ENCODE measurements at regions not wholly inside any gene's neighbourhood (a gene's known extent, or its start where the extent isn't known, plus 50 kb on each side); places are given as distances from the start of the nearest gene placed in this dataset.

DNA sequence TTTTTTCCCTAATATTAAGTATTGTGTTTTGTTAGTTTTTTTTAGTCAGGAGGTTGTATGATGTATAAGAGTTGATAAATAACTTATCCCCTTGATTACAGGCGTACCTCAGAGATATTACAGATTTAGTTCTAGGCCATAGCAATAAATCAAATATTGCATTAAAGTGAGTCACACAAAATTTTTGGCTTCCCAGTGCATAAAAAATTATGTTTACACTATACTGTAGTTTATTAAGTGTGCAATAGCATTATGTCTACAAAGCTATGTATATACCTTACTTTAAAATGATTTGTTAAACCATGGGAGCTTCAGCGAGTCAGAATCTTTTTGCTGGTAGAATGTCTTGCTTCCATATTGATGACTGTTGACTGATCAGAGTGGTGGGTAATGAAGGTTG lies 1180.6 kb upstream of the CDH18 start:
- no peak for DNase-seq (ENCODE audit: low read depth)

DNA sequence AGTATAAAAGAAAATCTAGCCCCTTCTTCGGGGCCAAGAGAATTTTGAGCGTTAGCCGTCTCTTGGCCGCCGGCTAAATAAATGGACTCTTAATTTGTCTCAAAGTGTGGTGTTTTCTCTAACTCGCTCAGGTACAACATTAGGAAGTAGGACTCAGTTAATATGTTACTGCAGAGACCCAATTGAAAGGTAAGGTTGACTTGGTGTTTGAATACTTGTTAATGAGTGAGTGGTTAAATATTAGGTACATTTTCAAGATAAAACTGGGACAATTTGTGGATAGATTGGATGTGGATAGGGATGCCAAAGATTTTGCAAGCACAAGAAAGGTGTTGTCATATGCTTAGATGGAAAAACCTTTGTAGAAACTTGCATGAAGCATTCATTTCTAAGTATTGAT lies 1177.3 kb upstream of the CDH18 start:
- DNase-seq (ENCODE audit: low read depth) = no peak

DNA sequence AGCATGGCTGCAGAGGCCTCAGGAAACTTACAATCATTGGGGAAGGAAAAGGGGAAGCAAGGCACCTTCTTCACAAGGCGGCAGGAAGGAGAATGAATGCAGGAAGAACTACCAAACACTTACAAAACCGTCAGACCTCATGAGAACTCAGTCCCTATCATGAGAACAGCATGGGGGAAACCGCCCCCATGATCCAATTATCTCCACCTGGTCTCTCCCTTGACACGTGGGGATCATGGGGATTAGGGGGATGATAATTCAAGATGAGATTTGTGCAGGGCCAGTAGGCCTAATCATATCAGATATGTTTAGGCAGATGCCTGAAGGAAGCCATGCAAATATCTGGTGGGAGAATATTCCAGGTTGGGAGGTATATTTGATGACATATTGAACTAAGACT lies 1176.4 kb upstream of the CDH18 start:
- DNase-seq (ENCODE audit: low read depth) = no peak

DNA sequence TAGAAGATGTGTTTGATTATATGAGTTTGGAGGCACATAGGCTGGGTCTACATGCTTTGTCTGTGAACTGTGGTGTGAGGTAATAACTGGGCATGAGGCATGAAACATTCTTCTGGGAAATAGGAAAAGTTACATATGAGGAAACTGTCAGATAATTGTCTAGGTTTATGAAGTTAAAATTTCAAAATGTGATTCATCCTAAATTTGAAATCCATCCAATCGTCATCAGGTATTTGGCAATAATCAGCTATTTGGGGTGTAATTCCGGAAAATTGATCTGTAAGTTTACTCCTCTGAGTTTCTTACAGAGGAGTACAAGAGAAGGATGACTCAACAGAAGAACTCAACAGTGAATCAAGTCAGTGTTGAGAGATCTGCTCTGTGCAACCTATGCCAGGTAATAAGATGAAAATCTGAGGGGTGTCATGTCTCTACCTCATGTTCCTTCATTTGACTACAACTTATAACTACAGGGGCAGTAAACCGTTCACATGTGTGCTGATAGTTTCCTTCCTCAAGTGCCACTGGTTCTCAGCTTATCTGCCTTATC lies 1171.6 kb upstream of the CDH18 start:
- peak; percentile 39 for DNase-seq (ENCODE audit: low read depth)

DNA sequence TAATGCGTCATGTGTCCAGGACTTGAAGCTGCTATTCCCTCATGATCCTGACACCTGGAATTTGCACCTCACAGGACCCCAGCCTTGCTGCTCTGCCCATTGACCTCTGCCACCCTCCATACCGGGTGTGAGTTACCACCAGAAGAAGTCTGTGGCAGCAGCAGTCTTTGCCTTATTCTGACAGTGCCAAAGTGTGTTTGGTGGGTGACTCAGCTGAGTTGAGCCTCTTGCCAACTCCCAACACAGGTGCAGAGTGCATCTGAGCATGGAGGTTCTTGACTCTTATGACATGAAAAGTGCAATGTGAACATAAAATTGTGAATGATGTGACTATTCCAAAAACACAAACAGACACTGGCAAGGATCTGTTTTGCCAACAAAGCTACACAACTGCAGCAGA lies 1166.5 kb upstream of the CDH18 start:
- peak; percentile 20 for DNase-seq (ENCODE audit: low read depth)

DNA sequence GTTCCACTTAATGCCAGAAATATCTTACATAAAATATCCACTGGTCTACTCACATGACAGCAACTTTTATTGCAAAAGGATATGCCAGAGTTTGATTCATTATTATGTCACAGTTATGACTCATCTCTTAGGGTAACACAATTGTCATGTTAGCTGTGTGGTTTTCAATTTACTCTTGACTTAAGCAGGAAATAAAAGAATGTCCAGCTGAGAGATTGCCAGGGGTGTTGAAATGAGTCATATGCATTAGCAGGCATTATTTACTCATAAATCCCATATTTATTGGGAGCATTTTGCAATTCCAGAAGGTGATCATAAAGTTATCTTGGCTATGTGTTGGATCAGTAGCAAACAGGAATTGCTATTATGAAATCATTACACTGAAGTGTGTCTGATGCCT lies 1164.6 kb upstream of the CDH18 start:
- DNase-seq (ENCODE audit: low read depth) = peak; percentile 96

DNA sequence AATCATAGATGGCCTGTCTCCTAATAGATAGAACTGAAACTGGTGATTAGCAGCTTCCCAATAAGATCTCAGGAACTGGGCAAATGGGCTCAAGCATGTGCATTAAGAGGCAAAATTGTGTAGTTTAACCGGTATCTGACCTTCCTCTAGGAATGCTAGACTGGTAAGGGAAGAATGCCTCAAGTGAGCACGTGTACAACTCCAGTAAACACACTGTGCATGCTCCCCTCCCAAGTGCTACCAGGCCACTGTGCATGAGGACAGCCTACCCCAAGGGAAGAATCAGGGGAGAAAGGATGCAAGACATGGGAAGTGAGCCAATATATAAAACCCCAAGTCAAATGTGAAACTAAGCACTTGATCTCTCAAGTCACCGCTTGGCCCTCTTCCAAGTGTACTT lies 1157.4 kb upstream of the CDH18 start:
- DNase-seq (ENCODE audit: low read depth) = peak; percentile 31

DNA sequence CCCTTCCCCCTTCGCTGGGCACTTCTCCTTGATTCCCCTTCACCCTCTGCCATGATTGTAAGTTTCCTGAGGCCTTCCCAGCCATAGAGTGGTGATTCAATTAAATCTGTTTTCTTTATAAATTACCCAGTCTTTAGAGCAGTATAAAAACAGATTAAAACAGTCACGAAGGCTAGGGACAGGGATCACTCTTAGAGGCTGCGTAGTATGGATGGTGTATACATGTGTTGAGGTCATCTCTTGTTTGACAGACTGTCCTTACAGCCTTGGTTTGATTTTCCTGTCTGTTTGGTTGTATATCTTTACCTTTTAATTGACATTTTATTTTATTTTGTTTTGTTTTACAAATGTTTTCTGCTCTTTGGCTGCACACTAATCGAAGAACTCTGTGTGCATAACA lies 1155.7 kb upstream of the CDH18 start:
- no peak for DNase-seq (ENCODE audit: low read depth)

DNA sequence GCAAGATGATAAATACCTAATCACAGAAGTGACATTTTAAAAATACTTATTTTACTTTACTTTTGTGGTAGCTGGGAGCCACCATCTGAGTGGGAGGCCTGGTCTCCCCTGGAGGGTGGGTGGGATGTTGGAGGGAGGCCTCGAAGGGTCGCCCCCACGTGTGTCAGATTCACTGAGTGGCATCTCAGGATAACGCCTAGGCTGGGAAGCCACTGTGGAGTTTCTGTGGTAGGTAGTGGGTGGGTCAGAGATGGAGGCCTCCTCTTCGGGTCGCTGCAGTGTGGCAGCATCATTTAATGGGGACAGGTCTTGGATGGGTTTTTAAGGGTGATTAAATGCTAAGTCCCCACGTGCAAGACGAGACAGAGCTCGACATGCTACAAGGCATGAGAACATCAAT lies 1154.8 kb upstream of the CDH18 start:
- no peak for DNase-seq (ENCODE audit: low read depth)

DNA sequence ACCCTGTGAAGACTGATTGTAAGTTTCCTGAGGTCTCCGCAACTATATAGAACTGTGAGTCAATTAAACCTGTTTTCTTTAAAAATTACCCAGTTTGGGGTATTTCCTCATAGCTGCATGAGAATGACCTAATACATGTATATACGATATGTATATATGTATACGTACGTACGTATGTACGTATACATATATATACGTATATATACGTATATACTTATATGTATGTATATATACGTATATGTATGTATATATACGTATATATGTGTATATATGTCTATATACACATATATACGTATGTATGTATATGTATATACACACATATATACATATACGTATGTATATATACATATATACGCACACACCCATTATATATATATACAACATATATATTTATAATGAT lies 1153.0 kb upstream of the CDH18 start:
- DNase-seq (ENCODE audit: low read depth) = no peak

DNA sequence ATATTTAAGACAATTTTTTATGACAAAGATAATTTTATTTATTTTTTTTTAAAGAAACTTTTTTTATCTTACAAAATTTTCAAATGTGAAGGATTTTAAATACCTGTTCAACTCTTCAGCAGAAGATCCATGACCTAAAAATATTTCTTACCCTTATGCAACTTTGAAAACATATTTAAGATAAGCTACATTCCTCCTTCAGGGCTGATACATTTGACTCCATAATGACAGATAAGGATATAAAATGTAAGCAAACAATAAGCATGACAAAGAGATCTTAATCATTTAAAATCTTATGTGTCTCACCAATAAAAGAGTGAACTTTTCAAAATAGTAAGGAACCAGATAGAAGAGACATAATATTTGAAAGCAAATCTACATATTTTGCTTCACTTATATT lies 1138.2 kb upstream of the CDH18 start:
- peak; percentile 4 for DNase-seq (ENCODE audit: low read depth)

DNA sequence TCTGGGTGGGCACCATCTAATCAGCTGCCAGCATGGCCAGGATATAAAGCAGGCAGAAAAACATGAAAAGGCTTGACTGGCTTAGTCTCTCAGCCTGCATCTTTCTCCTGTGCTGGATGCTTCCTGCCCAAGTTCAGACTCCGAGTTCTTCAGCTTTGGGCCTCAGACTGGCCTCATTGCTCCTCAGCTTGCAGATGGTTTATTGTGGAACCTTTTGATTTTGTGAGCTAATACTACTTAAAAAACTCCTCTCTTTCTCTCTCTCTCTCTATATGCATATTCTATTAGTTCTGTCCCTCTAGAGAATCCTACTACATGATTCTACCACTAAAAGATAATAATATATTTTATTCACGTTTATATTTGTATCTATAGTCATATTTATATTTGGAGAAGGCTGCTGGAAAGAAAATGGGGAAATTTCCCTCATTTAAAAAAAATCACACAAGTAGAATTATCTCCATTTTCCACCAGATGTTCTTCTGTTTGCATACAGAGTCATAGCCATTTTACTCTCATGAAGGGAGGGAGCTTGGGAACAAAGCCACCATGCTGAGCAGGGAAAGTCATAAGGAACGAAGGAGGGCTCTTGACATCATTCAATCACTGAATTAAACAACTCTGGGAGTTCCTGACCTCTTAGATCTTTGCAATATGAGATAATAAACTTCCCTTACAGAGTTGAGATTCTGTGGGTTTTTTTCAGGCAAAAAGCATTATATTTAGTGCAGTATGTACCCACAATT lies 1137.4 kb upstream of the CDH18 start:
- DNase-seq (ENCODE audit: low read depth) = no peak

DNA sequence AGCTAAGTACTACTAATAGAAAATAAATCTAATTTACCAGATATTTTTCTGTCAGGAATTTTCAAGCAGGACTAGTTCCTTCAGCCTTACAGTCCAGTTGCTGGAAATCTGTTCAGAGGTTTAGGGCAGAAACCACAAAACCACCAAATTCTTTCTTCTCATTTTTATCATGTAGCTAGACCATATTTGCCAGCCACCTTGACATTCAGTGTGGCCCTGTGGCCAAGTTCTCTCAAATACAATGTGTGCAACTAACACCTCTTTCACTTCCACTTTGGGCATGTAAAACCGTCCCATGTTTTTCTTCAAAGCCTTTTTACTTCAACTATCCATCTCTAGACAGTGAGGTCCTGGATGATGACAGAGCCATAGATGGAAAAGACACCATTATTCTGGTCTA lies 1133.2 kb upstream of the CDH18 start:
- DNase-seq (ENCODE audit: low read depth) = peak; percentile 5

DNA sequence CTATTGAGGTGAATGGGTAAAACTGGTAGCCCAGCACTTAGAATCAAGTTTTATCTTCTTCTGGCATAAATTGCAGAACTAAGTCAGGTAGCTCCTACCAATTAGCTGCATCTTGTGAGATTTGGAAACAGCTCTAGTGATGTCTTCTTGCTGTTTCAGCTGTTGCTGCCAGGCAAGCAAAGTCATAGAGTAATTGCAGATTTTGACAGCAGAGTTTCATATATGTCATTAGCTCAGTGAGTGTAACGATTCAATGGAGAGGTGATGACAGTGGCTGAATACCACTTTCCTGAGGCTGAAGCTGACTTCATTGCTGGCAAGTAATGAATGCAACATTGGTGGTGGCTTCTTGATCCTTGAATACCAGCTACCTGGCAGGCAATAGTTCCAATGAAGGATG lies 1109.7 kb upstream of the CDH18 start:
- no peak for DNase-seq (ENCODE audit: low read depth)

DNA sequence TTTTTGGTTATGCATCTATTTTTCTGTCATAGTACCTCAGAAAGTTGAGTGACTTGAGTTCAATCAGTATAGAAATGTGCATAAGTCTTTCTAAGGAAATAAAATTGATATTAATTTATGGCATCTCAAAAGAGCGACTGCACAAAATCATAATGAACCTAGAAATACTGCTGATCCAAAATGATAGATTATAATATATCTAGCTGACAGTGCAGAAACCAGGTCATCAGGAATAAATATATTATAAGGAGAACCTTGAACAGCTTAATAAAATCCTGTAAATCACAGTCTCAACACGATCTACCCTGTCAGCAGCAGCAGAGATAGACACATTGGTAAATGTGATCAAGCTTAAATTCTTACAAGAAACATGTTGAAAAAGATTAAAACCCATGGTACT lies 1106.6 kb upstream of the CDH18 start:
- DNase-seq (ENCODE audit: low read depth) = no peak

DNA sequence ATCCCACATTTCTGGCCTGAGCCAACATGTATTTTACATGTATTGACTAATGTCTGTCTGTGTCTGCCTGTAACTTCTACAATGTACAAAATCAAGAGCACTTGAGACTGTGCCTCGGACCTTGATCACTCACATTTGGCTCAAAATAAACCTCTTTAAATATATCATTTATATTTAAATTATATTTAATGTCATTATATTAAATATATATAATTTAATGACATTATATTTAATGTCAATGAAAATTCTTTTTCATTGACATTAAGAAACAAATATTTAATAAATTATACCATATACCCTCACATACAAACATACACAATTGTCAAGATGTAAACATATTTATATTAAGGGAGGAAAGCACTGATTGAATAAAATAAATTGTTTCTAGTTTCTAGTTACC lies 1099.8 kb upstream of the CDH18 start:
- DNase-seq (ENCODE audit: low read depth) = no peak

DNA sequence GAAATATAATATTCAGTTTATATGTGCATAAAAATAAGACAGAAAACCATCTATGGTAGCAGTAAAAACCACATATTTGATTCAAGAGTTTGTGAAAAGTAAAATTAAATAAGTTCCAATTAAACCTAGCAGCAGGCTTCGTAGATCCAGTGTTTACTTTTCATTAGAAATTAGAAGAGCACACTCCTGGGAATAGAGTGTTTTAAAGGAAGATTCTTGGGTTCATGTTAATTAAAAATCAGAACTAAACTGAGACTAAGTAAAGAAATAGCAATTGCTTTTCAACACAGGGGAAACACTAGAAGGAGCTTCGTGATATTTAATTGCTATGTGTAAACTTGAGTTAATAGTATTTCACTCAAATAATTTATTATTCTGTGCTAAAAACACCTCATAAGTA lies 1097.8 kb upstream of the CDH18 start:
- DNase-seq (ENCODE audit: low read depth) = no peak

DNA sequence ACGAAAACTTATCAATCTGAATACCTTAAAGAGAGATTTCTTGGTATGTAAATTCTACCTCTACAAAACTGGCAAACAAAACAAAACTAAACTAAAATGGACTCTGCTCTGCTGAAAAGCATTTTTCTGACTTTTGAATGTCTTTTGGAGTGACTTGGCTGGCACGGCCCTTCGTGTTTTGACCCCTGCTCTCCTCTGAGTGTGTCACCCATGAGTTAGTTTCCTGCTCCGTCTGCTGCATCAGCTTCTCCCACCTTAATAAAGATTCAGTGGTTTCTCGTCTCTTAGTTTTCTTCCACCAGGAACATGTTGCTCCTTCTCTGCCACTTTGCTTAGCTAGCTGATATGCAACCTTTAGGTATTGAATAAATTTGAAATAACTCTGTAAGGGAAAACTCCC lies 1084.0 kb upstream of the CDH18 start:
- DNase-seq (ENCODE audit: low read depth) = peak; percentile 1

DNA sequence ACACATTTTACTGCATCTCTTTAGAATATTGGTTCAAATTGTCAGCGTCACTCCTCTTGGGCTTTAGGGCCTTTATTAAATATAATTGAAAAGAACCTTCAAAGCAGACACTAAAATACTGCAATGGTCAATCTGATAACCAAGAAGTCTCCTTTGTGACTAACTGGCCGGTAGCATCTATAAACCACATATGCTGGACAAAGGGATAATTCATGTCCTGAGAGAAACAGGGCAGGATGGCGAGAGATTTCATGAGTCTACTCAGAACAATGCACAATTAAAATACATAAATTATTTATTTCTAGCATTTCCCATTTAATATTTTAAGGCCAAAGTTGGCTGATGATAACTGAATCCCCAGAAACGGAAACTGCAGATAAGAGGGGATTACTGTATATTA lies 1083.4 kb upstream of the CDH18 start:
- no peak for DNase-seq (ENCODE audit: low read depth)

DNA sequence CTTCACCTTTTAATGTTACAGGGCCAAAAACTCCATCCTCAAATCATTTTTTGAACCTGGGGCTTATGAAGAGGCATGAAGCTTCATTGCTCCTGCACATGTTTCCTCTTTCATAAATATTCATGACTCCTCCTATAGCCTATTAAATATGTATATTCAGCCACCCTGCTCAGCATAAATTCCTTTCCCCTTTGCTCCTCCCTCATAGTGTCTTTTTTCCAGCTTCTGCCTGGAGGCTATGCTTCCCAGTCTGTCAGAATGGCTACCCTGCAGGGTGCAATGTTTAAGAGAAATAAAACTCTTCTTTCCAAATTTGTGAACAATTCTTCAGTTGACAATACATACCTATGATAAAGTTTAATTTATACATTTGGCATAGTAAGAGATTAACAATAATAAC lies 1082.9 kb upstream of the CDH18 start:
- DNase-seq (ENCODE audit: low read depth) = no peak

DNA sequence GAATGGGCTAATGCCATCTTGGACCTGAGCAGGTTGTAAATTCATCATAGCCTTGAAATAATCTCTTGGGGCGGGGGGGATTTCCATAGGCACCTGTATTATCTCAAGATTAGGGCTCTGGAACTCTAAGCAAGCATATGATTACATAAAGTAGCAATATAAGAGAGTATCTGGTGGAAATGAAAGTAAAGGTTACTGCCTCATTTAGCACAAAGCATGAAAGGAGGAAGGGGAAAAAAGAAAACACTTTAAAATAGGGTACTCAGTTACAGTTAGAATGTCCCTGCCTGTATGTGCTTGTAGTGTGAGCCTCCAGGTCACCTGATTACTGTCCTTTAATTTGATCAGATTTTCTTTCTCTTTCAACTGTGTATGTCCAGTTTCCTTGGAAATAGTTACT lies 1079.7 kb upstream of the CDH18 start:
- no peak for DNase-seq (ENCODE audit: low read depth)

DNA sequence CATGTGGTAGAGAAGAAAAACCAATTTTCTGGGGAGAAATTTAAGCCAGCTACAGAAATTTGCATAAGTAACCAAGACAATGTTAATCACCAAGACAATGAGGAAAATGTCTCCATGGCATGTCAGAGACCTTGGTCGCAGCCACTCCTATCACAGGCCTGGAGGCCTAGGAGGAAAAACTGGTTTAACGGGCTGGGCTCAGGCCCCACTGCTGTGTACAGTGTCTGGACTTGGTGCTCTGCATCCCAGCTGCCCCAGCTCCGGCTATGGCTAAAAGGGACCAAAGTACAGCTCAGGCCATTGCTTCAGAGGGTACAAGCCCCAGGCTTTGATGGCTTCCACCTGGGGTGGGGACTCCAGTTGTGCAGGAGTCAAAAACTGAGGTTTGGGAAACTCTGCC lies 1075.1 kb upstream of the CDH18 start:
- no peak for DNase-seq (ENCODE audit: low read depth)

DNA sequence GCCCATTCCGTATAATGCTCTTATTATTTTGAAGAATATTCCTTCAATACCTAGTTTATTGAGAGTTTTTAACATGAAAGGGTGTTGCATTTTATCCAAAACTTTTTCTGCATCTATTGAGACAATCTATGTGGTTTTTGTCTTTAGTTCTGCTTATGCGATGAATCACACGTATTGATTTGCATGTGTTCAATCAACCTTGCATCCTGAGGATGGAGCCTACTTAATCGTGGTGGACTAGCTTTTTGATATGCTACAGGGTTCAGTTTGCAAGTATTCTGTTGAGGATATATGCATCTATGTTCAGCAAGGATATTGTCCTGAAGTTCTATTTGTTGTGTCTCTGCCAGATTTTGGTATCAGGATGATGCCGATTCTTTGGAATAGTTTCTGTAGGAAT lies 1070.3 kb upstream of the CDH18 start:
- no peak for DNase-seq (ENCODE audit: low read depth)

DNA sequence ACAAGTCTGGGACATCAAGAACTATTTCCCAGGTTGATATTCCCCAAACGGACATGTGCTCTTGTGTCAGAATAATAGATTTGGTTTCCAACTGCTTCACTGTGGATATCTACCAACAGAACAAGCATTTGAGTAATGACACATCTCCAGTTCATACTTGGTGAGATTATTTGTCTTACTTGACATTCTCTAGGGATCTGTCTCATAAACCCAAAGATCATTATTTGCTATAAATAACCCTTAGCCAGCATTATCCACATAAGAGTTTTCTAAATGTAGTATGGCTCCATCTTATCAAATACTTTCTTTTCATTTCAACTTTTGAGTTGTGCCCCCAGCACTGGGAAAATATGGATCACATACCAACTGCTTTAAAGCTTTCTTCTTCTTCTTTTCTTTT lies 1063.9 kb upstream of the CDH18 start:
- DNase-seq (ENCODE audit: low read depth) = no peak

All from iris pigment epithelial cell (primary cell).